Fibroblast of lung (primary cell): ENCODE measurements at regions not wholly inside any gene's neighbourhood (a gene's known extent, or its start where the extent isn't known, plus 50 kb on each side); places are given as distances from the start of the nearest gene placed in this dataset.

Source experiments
- DNase-seq, 2 donors: peaks; one replicate each; pipeline versions ENCODE4 v3.0.0 to v3.0.0-alpha.2; 2010; ENCODE audit warnings: low read depth in 2 of 2
- H2AFZ ChIP-seq: 2 replicates; pipeline ENCODE4 v1.5.1; 2012; ENCODE audit warnings: low read length, control low read depth, inconsistent platforms
- H3K27ac ChIP-seq: 2 replicates; pipeline ENCODE4 v1.5.1; 2011; ENCODE audit warnings: low read length, control low read depth; ENCODE audit not compliant: insufficient read depth
- H3K27me3 ChIP-seq: 2 replicates; pipeline ENCODE4 v1.5.1; 2011; ENCODE audit warnings: mild to moderate bottlenecking, low read length; ENCODE audit not compliant: control insufficient read depth, insufficient read depth
- H3K36me3 ChIP-seq: 2 replicates; pipeline ENCODE4 v1.5.1; 2011; ENCODE audit warnings: low read length; ENCODE audit not compliant: control insufficient read depth, insufficient read depth
- H3K4me1 ChIP-seq: 2 replicates; pipeline ENCODE4 v1.5.1; 2011; ENCODE audit warnings: low read length; ENCODE audit not compliant: control insufficient read depth, insufficient read depth; ENCODE audit errors: extremely low read depth
- H3K4me2 ChIP-seq: 2 replicates; pipeline ENCODE4 v1.5.1; 2011; ENCODE audit warnings: low read length, control low read depth; ENCODE audit not compliant: insufficient read depth; ENCODE audit errors: extremely low read depth
- H3K4me3 ChIP-seq, 4 experiments: fragments of 200-600 bp in 1 of 4; sonication (generic) in 1 of 4; replicated peaks in 1 of 4; 2 replicates each; pipeline ENCODE4 v1.5.1; 2011 to 2016; ENCODE audit warnings: low read length in 4 of 4, low read depth in 3 of 4, mild to moderate bottlenecking in 3 of 4, control low read depth in 2 of 4, inconsistent platforms in 1 of 4, mixed read lengths in 1 of 4; ENCODE audit not compliant: insufficient read depth in 1 of 4; ENCODE audit errors: control extremely low read depth in 1 of 4
- H3K79me2 ChIP-seq: 2 replicates; pipeline ENCODE4 v1.5.1; 2012; ENCODE audit warnings: mild to moderate bottlenecking, low read length, inconsistent platforms; ENCODE audit not compliant: control insufficient read depth, insufficient read depth
- H3K9ac ChIP-seq: 2 replicates; pipeline ENCODE4 v1.5.1; 2011; ENCODE audit warnings: mild to moderate bottlenecking, low read length, control low read depth; ENCODE audit not compliant: insufficient read depth
- H3K9me3 ChIP-seq: 2 replicates; pipeline ENCODE4 v1.5.1; 2012; ENCODE audit warnings: low read depth, low read length; ENCODE audit not compliant: control insufficient read depth, insufficient read depth
- H4K20me1 ChIP-seq: 2 replicates; pipeline ENCODE4 v1.5.1; 2011; ENCODE audit warnings: low read length; ENCODE audit not compliant: control insufficient read depth, insufficient read depth; ENCODE audit errors: extremely low read depth
- CTCF ChIP-seq, 2 donors: IDR thresholded peaks in 1 of 2; conservative IDR thresholded peaks in 1 of 2; 1 replicate in 1 of 2; 2 replicates in 1 of 2; pipeline ENCODE4 v1.5.1; 2011 to 2012; ENCODE audit warnings: low read length in 2 of 2, control low read depth in 1 of 2, inconsistent platforms in 1 of 2, low read depth in 1 of 2, mild to moderate bottlenecking in 1 of 2
- EZH2 ChIP-seq: IDR thresholded peaks from 2 replicates; pipeline ENCODE4 v1.5.1; 2012; ENCODE audit warnings: low read length, control low read depth, mild to moderate bottlenecking; ENCODE audit errors: missing control alignments

GRCh38 chr5:174981416-174981815, 257.0 kb downstream of the MSX2 start:
- Histone ChIP-seq H3K9ac (no peak overlapping the region), H3K4me3 (no peak overlapping the region), H3K4me2 (no peak overlapping the region), H2AFZ (no peak overlapping the region), H3K27ac (no peak overlapping the region), H3K9me3 (no peaks in the 10 kb centered on the region), H3K36me3 (no peaks in the 10 kb centered on the region), H3K4me1 (no peaks in the 10 kb centered on the region), H4K20me1 (no peaks in the 10 kb centered on the region), H3K27me3 (no peaks in the 10 kb centered on the region), H3K79me2 (no peaks in the 10 kb centered on the region)
- DNase-seq: no peak
- TF ChIP-seq CTCF (conservative IDR thresholded peaks at IDR 0.05 in 1 of 2, IDR thresholded peaks at IDR 0.05 in 1 of 2; ENCODE audit: low read depth in 1 of 2, low read length in 2 of 2) (no peak), EZH2 (no peak)

- no peak for TF ChIP-seq EZH2
- no peak for TF ChIP-seq CTCF (conservative IDR thresholded peaks at IDR 0.05 in 1 of 2, IDR thresholded peaks at IDR 0.05 in 1 of 2; ENCODE audit: low read depth in 1 of 2, low read length in 2 of 2)
- Histone ChIP-seq H3K9ac (no peak overlapping the region), H2AFZ (no peak overlapping the region), H3K9me3 (no peaks in the 10 kb centered on the region), H3K79me2 (no peaks in the 10 kb centered on the region), H3K27me3 (no peaks in the 10 kb centered on the region), H4K20me1 (no peaks in the 10 kb centered on the region), H3K4me3 (no peak overlapping the region), H3K27ac (no peak overlapping the region), H3K4me1 (no peaks in the 10 kb centered on the region), H3K4me2 (no peak overlapping the region), H3K36me3 (no peaks in the 10 kb centered on the region)
- no peak for DNase-seq
Observed at GRCh38 chr5:174980952-174981351, 256.6 kb downstream of the MSX2 start.

- H3K9me3 ChIP-seq: no peaks in the 10 kb centered on the region
- H3K27ac ChIP-seq: no peak overlapping the region
- H3K4me1 ChIP-seq: no peaks in the 10 kb centered on the region
- no peaks in the 10 kb centered on the region for H3K79me2 ChIP-seq
- no peak for DNase-seq
- no peaks in the 10 kb centered on the region for H3K36me3 ChIP-seq
- TF ChIP-seq CTCF (conservative IDR thresholded peaks at IDR 0.05 in 1 of 2, IDR thresholded peaks at IDR 0.05 in 1 of 2; ENCODE audit: low read depth in 1 of 2, low read length in 2 of 2): no peak
- TF ChIP-seq EZH2: no peak
- no peak overlapping the region for H3K4me3 ChIP-seq
- no peaks in the 10 kb centered on the region for H3K27me3 ChIP-seq
- no peaks in the 10 kb centered on the region for H4K20me1 ChIP-seq
- no peak overlapping the region for H3K9ac ChIP-seq
- H3K4me2 ChIP-seq: no peak overlapping the region
- H2AFZ ChIP-seq: no peak overlapping the region
Observed at GRCh38 chr5:174972291-174972690, 247.9 kb downstream of the MSX2 start.
